Dedifferentiated amniotic fluid mesenchymal stem cell (primary cell): ENCODE measurements at regions not wholly inside any gene's neighbourhood (a gene's known extent, or its start where the extent isn't known, plus 50 kb on each side); places are given as distances from the start of the nearest gene placed in this dataset.
"Not testable (repeated sequence)": the region's sequence is repeated elsewhere in the genome, so short reads cannot be mapped to it uniquely, and the experiment has no call there.

Source experiments
- DNase-seq: peaks from one replicate; pipeline ENCODE4 v3.0.0-alpha.2; 2016; ENCODE audit errors: extremely low spot score

- no peak for DNase-seq
Measured at GRCh38 chr4:134722306-134722705, 520.7 kb upstream of the PABPC4L start.

GRCh38 chr4:134720030-134720429 is 518.4 kb upstream of the PABPC4L start:
- no peak for DNase-seq

- DNase-seq = no peak
Measured at GRCh38 chr4:134708616-134709015, 507.0 kb upstream of the PABPC4L start.

- DNase-seq = no peak
Measured at GRCh38 chr4:134708026-134708425, 506.4 kb upstream of the PABPC4L start.

GRCh38 chr4:134702374-134702773 is 500.8 kb upstream of the PABPC4L start:
- no peak for DNase-seq

GRCh38 chr4:134700251-134700650 is 498.7 kb upstream of the PABPC4L start:
- no peak for DNase-seq

- not testable (repeated sequence) for DNase-seq
Measured at GRCh38 chr4:134698831-134699230, 497.2 kb upstream of the PABPC4L start.

GRCh38 chr4:134695433-134695832 is 493.8 kb upstream of the PABPC4L start:
- DNase-seq = no peak

- DNase-seq = no peak
Measured at GRCh38 chr4:134691915-134692314, 490.3 kb upstream of the PABPC4L start.

GRCh38 chr4:134687646-134688628 is 486.3 kb upstream of the PABPC4L start:
- DNase-seq = no peak

GRCh38 chr4:134677209-134677814 is 475.7 kb upstream of the PABPC4L start:
- no peak for DNase-seq

GRCh38 chr4:134668237-134668636 is 466.6 kb upstream of the PABPC4L start:
- DNase-seq = no peak

GRCh38 chr4:134666640-134667039 is 465.1 kb upstream of the PABPC4L start:
- DNase-seq = no peak

- no peak for DNase-seq
Measured at GRCh38 chr4:134665429-134665828, 463.8 kb upstream of the PABPC4L start.

- no peak for DNase-seq
Measured at GRCh38 chr4:134663742-134664141, 462.2 kb upstream of the PABPC4L start.

- no peak for DNase-seq
Measured at GRCh38 chr4:134650461-134650860, 448.9 kb upstream of the PABPC4L start.

- no peak for DNase-seq
Measured at GRCh38 chr4:134645778-134646177, 444.2 kb upstream of the PABPC4L start.

- no peak for DNase-seq
Measured at GRCh38 chr4:134636338-134637051, 434.9 kb upstream of the PABPC4L start.

GRCh38 chr4:134634301-134634700 is 432.7 kb upstream of the PABPC4L start:
- DNase-seq = no peak

GRCh38 chr4:134632056-134632455 is 430.5 kb upstream of the PABPC4L start:
- DNase-seq = no peak

GRCh38 chr4:134628066-134628465 is 426.5 kb upstream of the PABPC4L start:
- DNase-seq = no peak

- no peak for DNase-seq
Measured at GRCh38 chr4:134627366-134627765, 425.8 kb upstream of the PABPC4L start.
